ENCODE measurements at regions not wholly inside any gene's neighbourhood (a gene's known extent, or its start where the extent isn't known, plus 50 kb on each side); places are given as distances from the start of the nearest gene placed in this dataset.

- Histone ChIP-seq H3K27ac (ENCODE audit: insufficient read depth, low read length) (no peak overlapping the region), H3K4me2 (ENCODE audit: extremely low read depth, insufficient read depth, low read length) (no peak overlapping the region), H3K79me2 (ENCODE audit: control insufficient read depth, insufficient read depth, low read length) (no peaks in the 10 kb centered on the region), H3K9ac (ENCODE audit: insufficient read depth, low read length) (no peak overlapping the region), H2AFZ (ENCODE audit: low read length) (no peak overlapping the region), H3K36me3 (ENCODE audit: control insufficient read depth, insufficient read depth, low read length) (no peaks in the 10 kb centered on the region), H4K20me1 (ENCODE audit: control insufficient read depth, extremely low read depth, insufficient read depth, low read length) (no peaks in the 10 kb centered on the region), H3K27me3 (ENCODE audit: control insufficient read depth, insufficient read depth, low read length) (no peaks in the 10 kb centered on the region), H3K4me3 (replicated peaks in 1 of 4; ENCODE audit: control extremely low read depth in 1 of 4, insufficient read depth in 1 of 4, low read depth in 3 of 4, low read length in 4 of 4) (no peak overlapping the region), H3K4me1 (ENCODE audit: control insufficient read depth, extremely low read depth, insufficient read depth, low read length) (no peaks in the 10 kb centered on the region), H3K9me3 (ENCODE audit: control insufficient read depth, insufficient read depth, low read depth, low read length) (no peaks in the 10 kb centered on the region)
- DNase-seq (ENCODE audit: low read depth in 2 of 2) = no peak
- no peak for TF ChIP-seq CTCF (conservative IDR thresholded peaks at IDR 0.05 in 1 of 2, IDR thresholded peaks at IDR 0.05 in 1 of 2; ENCODE audit: low read depth in 1 of 2, low read length in 2 of 2)
- TF ChIP-seq EZH2 (IDR thresholded peaks at IDR 0.05; ENCODE audit: low read length, missing control alignments) = no peak
Observed at GRCh38 chr3:159555205-159555604, 433.4 kb upstream of the IL12A start.

- Histone ChIP-seq H4K20me1 (ENCODE audit: control insufficient read depth, extremely low read depth, insufficient read depth, low read length) (no peaks in the 10 kb centered on the region), H3K27me3 (ENCODE audit: control insufficient read depth, insufficient read depth, low read length) (peaks cover 3% of the 10 kb centered on the region), H3K9ac (ENCODE audit: insufficient read depth, low read length) (no peak overlapping the region), H3K4me1 (ENCODE audit: control insufficient read depth, extremely low read depth, insufficient read depth, low read length) (no peaks in the 10 kb centered on the region), H3K9me3 (ENCODE audit: control insufficient read depth, insufficient read depth, low read depth, low read length) (no peaks in the 10 kb centered on the region), H3K4me2 (ENCODE audit: extremely low read depth, insufficient read depth, low read length) (no peak overlapping the region), H3K4me3 (replicated peaks in 1 of 4; ENCODE audit: control extremely low read depth in 1 of 4, insufficient read depth in 1 of 4, low read depth in 3 of 4, low read length in 4 of 4) (no peak overlapping the region), H3K27ac (ENCODE audit: insufficient read depth, low read length) (no peak overlapping the region), H3K36me3 (ENCODE audit: control insufficient read depth, insufficient read depth, low read length) (no peaks in the 10 kb centered on the region), H3K79me2 (ENCODE audit: control insufficient read depth, insufficient read depth, low read length) (no peaks in the 10 kb centered on the region), H2AFZ (ENCODE audit: low read length) (no peak overlapping the region)
- TF ChIP-seq CTCF (conservative IDR thresholded peaks at IDR 0.05 in 1 of 2, IDR thresholded peaks at IDR 0.05 in 1 of 2; ENCODE audit: low read depth in 1 of 2, low read length in 2 of 2) (no peak), EZH2 (IDR thresholded peaks at IDR 0.05; ENCODE audit: low read length, missing control alignments) (no peak)
- peak in 1 of 2 donors; percentile 25 for DNase-seq (ENCODE audit: low read depth in 2 of 2)
Observed at GRCh38 chr3:159559771-159560170, 428.9 kb upstream of the IL12A start.

GRCh38 chr3:159560214-159560979 lies 428.2 kb upstream of the IL12A start:
- no peak overlapping the region for H3K4me2 ChIP-seq (ENCODE audit: extremely low read depth, insufficient read depth, low read length)
- peaks cover 3% of the 10 kb centered on the region for H3K27me3 ChIP-seq (ENCODE audit: control insufficient read depth, insufficient read depth, low read length)
- no peaks in the 10 kb centered on the region for H3K4me1 ChIP-seq (ENCODE audit: control insufficient read depth, extremely low read depth, insufficient read depth, low read length)
- TF ChIP-seq EZH2 (IDR thresholded peaks at IDR 0.05; ENCODE audit: low read length, missing control alignments) (no peak), CTCF (conservative IDR thresholded peaks at IDR 0.05 in 1 of 2, IDR thresholded peaks at IDR 0.05 in 1 of 2; ENCODE audit: low read depth in 1 of 2, low read length in 2 of 2) (no peak)
- peak in 1 of 2 donors; percentile 2 for DNase-seq (ENCODE audit: low read depth in 2 of 2)
- no peaks in the 10 kb centered on the region for H3K36me3 ChIP-seq (ENCODE audit: control insufficient read depth, insufficient read depth, low read length)
- no peaks in the 10 kb centered on the region for H4K20me1 ChIP-seq (ENCODE audit: control insufficient read depth, extremely low read depth, insufficient read depth, low read length)
- no peak overlapping the region for H3K27ac ChIP-seq (ENCODE audit: insufficient read depth, low read length)
- H3K9ac ChIP-seq (ENCODE audit: insufficient read depth, low read length) = no peak overlapping the region
- no peaks in the 10 kb centered on the region for H3K79me2 ChIP-seq (ENCODE audit: control insufficient read depth, insufficient read depth, low read length)
- H3K4me3 ChIP-seq (replicated peaks in 1 of 4; ENCODE audit: control extremely low read depth in 1 of 4, insufficient read depth in 1 of 4, low read depth in 3 of 4, low read length in 4 of 4) = no peak overlapping the region
- no peaks in the 10 kb centered on the region for H3K9me3 ChIP-seq (ENCODE audit: control insufficient read depth, insufficient read depth, low read depth, low read length)
- no peak overlapping the region for H2AFZ ChIP-seq (ENCODE audit: low read length)
